Lung (tissue), 11 donors: ENCODE measurements at regions not wholly inside any gene's neighbourhood (a gene's known extent, or its start where the extent isn't known, plus 50 kb on each side); places are given as distances from the start of the nearest gene placed in this dataset.

Source experiments
- ATAC-seq: fragments of 200-7000 bp; cut with Tn5 transposase; one replicate; pipeline ENCODE4 v1.9.1; 2020; ENCODE audit warnings: moderate number of reproducible peaks; ENCODE audit not compliant: insufficient read depth, low FRiP score
- DNase-seq, 3 donors: peaks; one replicate each; pipeline ENCODE4 v3.0.0-alpha.2; 2013 to 2017
- H3K27ac ChIP-seq, 2 donors: one replicate each; pipeline ENCODE4 v1.5.1; 2013; ENCODE audit warnings: mild to moderate bottlenecking in 2 of 2, moderate library complexity in 2 of 2, control low read depth in 1 of 2, inconsistent platforms in 1 of 2, low read depth in 1 of 2, low read length in 1 of 2
- H3K27me3 ChIP-seq, 3 donors: one replicate each; pipeline ENCODE4 v1.5.1; 2013; ENCODE audit warnings: low read length in 2 of 3; ENCODE audit not compliant: control insufficient read depth in 3 of 3, insufficient read depth in 3 of 3
- H3K36me3 ChIP-seq, 4 donors: one replicate each; pipeline ENCODE4 v1.5.1; 2013; ENCODE audit warnings: low read length in 4 of 4, mild to moderate bottlenecking in 1 of 4, moderate library complexity in 1 of 4; ENCODE audit not compliant: control insufficient read depth in 4 of 4, insufficient read depth in 4 of 4
- H3K4me1 ChIP-seq, 5 donors: one replicate each; pipeline ENCODE4 v1.5.1; 2013; ENCODE audit warnings: low read length in 5 of 5, mild to moderate bottlenecking in 2 of 5, moderate library complexity in 1 of 5; ENCODE audit not compliant: control insufficient read depth in 5 of 5, insufficient read depth in 5 of 5
- H3K4me3 ChIP-seq: one replicate; pipeline ENCODE4 v1.5.1; 2013; ENCODE audit warnings: mild to moderate bottlenecking, control low read depth, moderate library complexity
- H3K9ac ChIP-seq, 2 donors: one replicate each; pipeline ENCODE4 v1.5.1; 2013; ENCODE audit warnings: low read length in 2 of 2, control low read depth in 1 of 2; ENCODE audit not compliant: insufficient read depth in 1 of 2
- H3K9me3 ChIP-seq, 4 donors: one replicate each; pipeline ENCODE4 v1.5.1; 2013; ENCODE audit warnings: low read length in 3 of 4, mild to moderate bottlenecking in 1 of 4, moderate library complexity in 1 of 4; ENCODE audit not compliant: control insufficient read depth in 4 of 4, insufficient read depth in 3 of 4
- CTCF ChIP-seq: IDR thresholded peaks from 2 replicates; pipeline ENCODE4 v1.5.1; 2012; ENCODE audit warnings: mild to moderate bottlenecking; ENCODE audit errors: control extremely low read depth, extremely low read depth
- WGBS, 2 donors: extraction: QIAGEN DNeasy Blood & Tissue Kit; methylation state at CpG; one replicate each; pipeline ENCODE4 v1.1.7; 2013; 5-methylcytosine and 5-hydroxymethylcytosine counted together
- donor health status: control.
- donor health status: control.
- donor health status: Bipolar disorder and iron deficiency.
- donor health status: healthy.
- donor health status: DM: yes; HTN: yes; CAD: no.

GRCh38 chr5:143739746-143740145, 72.2 kb upstream of the HMHB1 start:
- peaks cover 0 to 5% (median 0%) of the 10 kb centered on the region in 5 donors for H3K4me1 ChIP-seq
- no peak for ATAC-seq
- H3K27me3 ChIP-seq: no peaks in the 10 kb centered on the region
- no peak overlapping the region for H3K27ac ChIP-seq
- 97 to 100% methylated on average over 1 of the region's 1 CpG for WGBS, 2 donors
- no peak overlapping the region for H3K4me3 ChIP-seq
- no peaks in the 10 kb centered on the region for H3K9me3 ChIP-seq
- no peaks in the 10 kb centered on the region for H3K36me3 ChIP-seq
- no peak for TF ChIP-seq CTCF
- DNase-seq: no peak
- no peak overlapping the region for H3K9ac ChIP-seq

- no peak for DNase-seq
Observed at GRCh38 chr5:143738417-143739401, 73.3 kb upstream of the HMHB1 start.

GRCh38 chr5:143737062-143737461, 74.9 kb upstream of the HMHB1 start:
- Histone ChIP-seq H3K27me3 (no peaks in the 10 kb centered on the region), H3K9me3 (no peaks in the 10 kb centered on the region), H3K36me3 (no peaks in the 10 kb centered on the region), H3K4me3 (no peak overlapping the region), H3K27ac (no peak overlapping the region), H3K9ac (no peak overlapping the region), H3K4me1 (peaks cover 0 to 3% (median 0%) of the 10 kb centered on the region in 5 donors)
- no peak for ATAC-seq
- WGBS, 2 donors: 56 to 74% methylated on average over 3 of the region's 3 CpGs
- no peak for TF ChIP-seq CTCF
- DNase-seq: no peak

More at GRCh38 chr5:143738417-143739401, 73.3 kb upstream of the HMHB1 start:
- WGBS, 2 donors: 95 to 97% methylated on average over 2 of the region's 2 CpGs
- no peak for ATAC-seq
- H3K36me3 ChIP-seq: no peaks in the 10 kb centered on the region
- H3K9ac ChIP-seq: no peak overlapping the region
- H3K27ac ChIP-seq: no peak overlapping the region
- no peak for TF ChIP-seq CTCF
- no peaks in the 10 kb centered on the region for H3K27me3 ChIP-seq
- peaks cover 0 to under 1% (median 0%) of the 10 kb centered on the region in 5 donors for H3K4me1 ChIP-seq
- H3K9me3 ChIP-seq: no peaks in the 10 kb centered on the region
- no peak overlapping the region for H3K4me3 ChIP-seq
